ENCODE measurements at regions not wholly inside any gene's neighbourhood (a gene's known extent, or its start where the extent isn't known, plus 50 kb on each side); places are given as distances from the start of the nearest gene placed in this dataset.
A peak's percentile ranks its signal among the peaks of the same experiment; 100 is the strongest.
"Not testable (repeated sequence)": the region's sequence is repeated elsewhere in the genome, so short reads cannot be mapped to it uniquely, and the experiment has no call there.

DNA sequence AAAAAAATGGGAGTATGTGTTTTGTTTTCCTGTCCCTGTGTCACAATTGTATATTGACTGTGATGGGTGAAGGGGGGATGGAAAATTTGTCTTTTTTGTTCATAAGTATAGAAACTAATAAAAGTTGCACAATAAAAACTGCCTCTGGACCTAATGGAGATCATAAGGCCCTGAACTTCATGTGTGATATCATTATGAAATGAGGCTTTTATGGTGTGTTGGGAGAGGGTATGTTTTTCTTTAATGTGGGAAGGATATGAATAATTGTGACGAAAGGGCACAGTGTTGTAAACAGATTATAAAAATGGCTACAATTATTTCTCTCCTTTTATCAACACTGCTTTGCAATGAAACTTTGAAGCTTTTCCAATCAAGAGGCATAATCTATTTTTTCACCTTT, 1889.3 kb upstream of the CELF4 start:
- DNase-seq (ENCODE audit: low read depth) = no peak
- no peak overlapping the region for H3K4me3 ChIP-seq (ENCODE audit: low read depth, low read length)
- TF ChIP-seq, protein P1, sequence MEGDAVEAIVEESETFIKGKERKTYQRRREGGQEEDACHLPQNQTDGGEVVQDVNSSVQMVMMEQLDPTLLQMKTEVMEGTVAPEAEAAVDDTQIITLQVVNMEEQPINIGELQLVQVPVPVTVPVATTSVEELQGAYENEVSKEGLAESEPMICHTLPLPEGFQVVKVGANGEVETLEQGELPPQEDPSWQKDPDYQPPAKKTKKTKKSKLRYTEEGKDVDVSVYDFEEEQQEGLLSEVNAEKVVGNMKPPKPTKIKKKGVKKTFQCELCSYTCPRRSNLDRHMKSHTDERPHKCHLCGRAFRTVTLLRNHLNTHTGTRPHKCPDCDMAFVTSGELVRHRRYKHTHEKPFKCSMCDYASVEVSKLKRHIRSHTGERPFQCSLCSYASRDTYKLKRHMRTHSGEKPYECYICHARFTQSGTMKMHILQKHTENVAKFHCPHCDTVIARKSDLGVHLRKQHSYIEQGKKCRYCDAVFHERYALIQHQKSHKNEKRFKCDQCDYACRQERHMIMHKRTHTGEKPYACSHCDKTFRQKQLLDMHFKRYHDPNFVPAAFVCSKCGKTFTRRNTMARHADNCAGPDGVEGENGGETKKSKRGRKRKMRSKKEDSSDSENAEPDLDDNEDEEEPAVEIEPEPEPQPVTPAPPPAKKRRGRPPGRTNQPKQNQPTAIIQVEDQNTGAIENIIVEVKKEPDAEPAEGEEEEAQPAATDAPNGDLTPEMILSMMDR (IDR thresholded peaks at IDR 0.05; ENCODE audit: insufficient read depth, low read depth, low read length) = no peak

DNA sequence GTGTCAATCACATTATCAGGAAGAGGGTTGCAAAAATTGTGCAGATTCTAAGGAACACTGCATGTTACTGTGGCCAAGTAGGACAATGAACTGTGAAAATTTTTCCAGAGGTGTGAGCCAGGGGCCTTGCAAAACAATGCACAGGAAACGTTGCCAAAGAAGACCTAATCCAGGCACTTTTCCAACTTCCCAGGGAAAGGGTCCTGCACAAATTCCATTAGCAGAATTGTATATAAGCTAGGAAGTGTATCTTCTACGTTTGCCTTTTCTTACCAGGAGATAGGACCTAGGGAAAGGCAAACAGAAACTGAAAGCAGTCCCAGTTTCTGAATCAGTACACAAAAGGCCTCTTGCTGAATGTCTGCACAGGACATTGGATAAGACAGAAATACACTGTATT, 1888.3 kb upstream of the CELF4 start:
- TF ChIP-seq, protein P1 (IDR thresholded peaks at IDR 0.05; ENCODE audit: insufficient read depth, low read depth, low read length) = no peak
- peak overlapping the region; percentile 9 for H3K4me3 ChIP-seq (ENCODE audit: low read depth, low read length)
- peak; percentile 66 for DNase-seq (ENCODE audit: low read depth)

DNA sequence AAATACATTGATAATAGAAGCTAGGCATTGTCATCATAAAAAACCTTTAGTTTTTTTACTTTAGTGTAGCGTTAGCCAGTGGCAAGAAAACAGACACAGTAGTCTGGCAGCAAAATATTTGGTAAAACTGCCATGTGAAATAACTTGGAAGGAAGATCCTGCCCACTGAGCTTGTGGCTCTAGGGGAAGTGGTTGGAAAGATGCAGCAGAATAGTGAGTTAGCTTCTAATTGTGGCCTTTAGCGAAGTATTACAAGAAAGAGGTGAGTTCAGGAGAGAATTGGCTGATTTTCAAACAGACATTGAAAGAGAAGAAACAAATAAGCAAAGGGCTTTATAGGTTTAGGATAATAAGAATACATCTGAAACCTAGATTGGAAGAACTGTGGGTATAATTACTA, 1887.8 kb upstream of the CELF4 start:
- H3K4me3 ChIP-seq (ENCODE audit: low read depth, low read length) = no peak overlapping the region
- no peak for DNase-seq (ENCODE audit: low read depth)
- TF ChIP-seq, protein P1 (IDR thresholded peaks at IDR 0.05; ENCODE audit: insufficient read depth, low read depth, low read length) = no peak

DNA sequence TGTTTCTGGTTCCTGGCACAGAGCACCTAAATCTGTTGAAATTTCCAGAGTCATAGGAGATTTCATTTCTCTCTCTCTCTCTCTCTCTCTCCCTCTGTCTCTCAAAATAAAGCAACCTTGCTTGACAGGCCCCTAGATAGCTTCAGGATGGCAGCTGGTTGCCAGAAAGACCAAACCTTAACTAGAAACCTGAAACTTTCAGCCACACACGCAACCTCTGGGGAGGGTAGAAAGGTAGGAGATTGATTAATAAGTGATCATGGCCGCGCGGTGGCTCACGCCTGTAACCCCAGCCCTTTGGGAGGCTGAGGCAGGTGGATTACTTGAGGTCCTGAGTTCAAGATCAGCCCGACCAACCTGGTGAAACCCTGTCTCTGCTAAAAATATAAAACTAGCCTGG, 1885.4 kb upstream of the CELF4 start:
- no peak overlapping the region for H3K4me3 ChIP-seq (ENCODE audit: low read depth, low read length)
- TF ChIP-seq, protein P1 (IDR thresholded peaks at IDR 0.05; ENCODE audit: insufficient read depth, low read depth, low read length) = no peak
- no peak for DNase-seq (ENCODE audit: low read depth)

DNA sequence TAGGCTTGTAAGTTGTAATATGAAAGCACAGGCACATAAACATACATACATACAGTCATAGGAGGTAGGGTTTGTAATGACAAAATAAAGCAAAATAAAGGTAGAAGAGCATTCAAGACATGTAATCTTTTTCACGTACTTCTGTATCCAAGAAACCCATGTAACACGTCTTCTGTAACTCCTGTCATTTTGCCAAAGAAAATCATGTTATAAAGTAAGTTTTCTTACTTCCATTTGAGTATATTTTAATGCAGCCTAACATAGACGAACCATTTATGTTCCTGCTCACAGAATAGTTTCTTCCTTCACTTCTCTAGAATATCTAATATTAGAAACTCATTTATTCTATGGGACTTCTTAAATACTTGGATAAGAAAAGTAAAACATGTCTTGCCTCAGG, 1884.0 kb upstream of the CELF4 start:
- TF ChIP-seq, protein P1 (IDR thresholded peaks at IDR 0.05; ENCODE audit: insufficient read depth, low read depth, low read length) = no peak
- H3K4me3 ChIP-seq (ENCODE audit: low read depth, low read length) = no peak overlapping the region
- no peak for DNase-seq (ENCODE audit: low read depth)

DNA sequence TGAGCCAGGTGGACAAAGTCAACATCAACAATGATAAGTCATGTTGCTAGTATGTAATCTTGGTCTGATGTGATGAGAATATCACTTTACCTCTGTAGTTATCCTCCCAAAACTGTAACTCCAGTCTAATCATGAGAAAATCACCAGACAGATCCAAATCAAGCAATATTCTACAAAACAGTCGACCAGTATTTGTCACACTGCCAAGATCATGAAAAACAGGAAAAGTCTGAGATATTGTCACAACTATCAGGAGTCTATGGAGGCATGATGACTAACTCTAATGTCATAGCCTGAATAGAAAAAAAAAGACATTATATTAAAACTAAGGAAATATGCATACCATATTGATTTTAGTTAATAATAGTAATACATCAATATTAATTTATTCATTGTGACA, 1883.3 kb upstream of the CELF4 start:
- H3K4me3 ChIP-seq (ENCODE audit: low read depth, low read length) = no peak overlapping the region
- TF ChIP-seq, protein P1 (IDR thresholded peaks at IDR 0.05; ENCODE audit: insufficient read depth, low read depth, low read length) = no peak
- no peak for DNase-seq (ENCODE audit: low read depth)

DNA sequence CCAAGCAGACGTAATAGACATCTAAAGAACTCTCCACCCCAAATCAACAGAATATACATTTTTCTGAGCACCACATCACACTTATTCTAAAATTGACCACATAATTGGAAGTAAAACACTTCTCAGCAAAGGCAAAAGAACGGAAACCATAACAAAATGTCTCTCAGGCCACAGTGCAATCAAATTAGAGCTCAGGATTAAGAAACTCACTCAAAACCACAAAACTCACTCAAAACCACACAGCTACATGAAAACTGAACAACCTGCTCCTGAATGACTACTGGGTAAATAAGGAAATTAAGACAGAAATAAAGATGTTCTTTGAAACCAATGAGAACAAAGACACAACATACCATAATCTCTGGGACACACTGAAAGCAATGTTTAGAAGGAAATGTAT, 1879.4 kb upstream of the CELF4 start:
- not testable (repeated sequence) for H3K4me3 ChIP-seq (ENCODE audit: low read depth, low read length); DNase-seq (ENCODE audit: low read depth)

Data from fibroblast of villous mesenchyme (primary cell).